HG03139 (cell line): ENCODE measurements at regions not wholly inside any gene's neighbourhood (a gene's known extent, or its start where the extent isn't known, plus 50 kb on each side); places are given as distances from the start of the nearest gene placed in this dataset.
"Not testable (repeated sequence)": the region's sequence is repeated elsewhere in the genome, so short reads cannot be mapped to it uniquely, and the experiment has no call there.

Experiments
- ATAC-seq: cut with Tn5 transposase; IDR thresholded peaks from one replicate; pipeline ENCODE4 v1.9.1; 2021; ENCODE audit not compliant: unreplicated experiment

GRCh38 chr6:27827477-27827876 lies 84.7 kb downstream of the OR2B2 start:
- ATAC-seq = not testable (repeated sequence)

- not testable (repeated sequence) for ATAC-seq
Measured at GRCh38 chr6:27826612-27826985, 85.6 kb downstream of the OR2B2 start.

- not testable (repeated sequence) for ATAC-seq
Measured at GRCh38 chr6:27825848-27826611, 86.2 kb downstream of the OR2B2 start.

- ATAC-seq = no peak
Measured at GRCh38 chr6:27825025-27825793, 87.0 kb downstream of the OR2B2 start.

GRCh38 chr6:27824211-27825024 lies 87.8 kb downstream of the OR2B2 start:
- ATAC-seq = peak; percentile 53

- peak; percentile 45 for ATAC-seq
Measured at GRCh38 chr6:27823714-27824210, 88.4 kb downstream of the OR2B2 start.

GRCh38 chr6:27816906-27817305 lies 95.3 kb downstream of the OR2B2 start:
- ATAC-seq = no peak

- ATAC-seq = peak; percentile 49
Measured at GRCh38 chr6:27814665-27815424, 97.4 kb downstream of the OR2B2 start.

GRCh38 chr6:27814415-27814664 lies 97.9 kb downstream of the OR2B2 start:
- not testable (repeated sequence) for ATAC-seq

- ATAC-seq = no peak
Measured at GRCh38 chr6:27812805-27813492, 99.2 kb downstream of the OR2B2 start.

GRCh38 chr6:27812078-27812804 lies 100.0 kb downstream of the OR2B2 start:
- no peak for ATAC-seq

GRCh38 chr6:27811451-27811772 lies 100.8 kb downstream of the OR2B2 start:
- no peak for ATAC-seq

GRCh38 chr6:27810768-27811450 lies 101.3 kb downstream of the OR2B2 start:
- ATAC-seq = no peak

GRCh38 chr6:27809939-27810767 lies 102.0 kb downstream of the OR2B2 start:
- peak; percentile 23 for ATAC-seq

- ATAC-seq = no peak
Measured at GRCh38 chr6:27809067-27809938, 102.9 kb downstream of the OR2B2 start.

GRCh38 chr6:27808242-27809066 lies 103.7 kb downstream of the OR2B2 start:
- not testable (repeated sequence) for ATAC-seq
